Vagina (tissue), 2 donors: ENCODE measurements at regions not wholly inside any gene's neighbourhood (a gene's known extent, or its start where the extent isn't known, plus 50 kb on each side); places are given as distances from the start of the nearest gene placed in this dataset.
"Not testable (repeated sequence)": the region's sequence is repeated elsewhere in the genome, so short reads cannot be mapped to it uniquely, and the experiment has no call there.

Experiments
- DNase-seq, 2 donors: peaks; one replicate each; pipeline ENCODE4 v3.0.0-alpha.2; 2017; ENCODE audit errors: extremely low spot score in 2 of 2
- H3K27ac ChIP-seq: fragments of 200-600 bp; sonication (generic); one replicate; pipeline ENCODE4 v1.5.1; 2019
- H3K27me3 ChIP-seq: fragments of 200-600 bp; sonication (generic); one replicate; pipeline ENCODE4 v1.5.1; 2019
- H3K36me3 ChIP-seq, 2 donors: fragments of 200-600 bp; sonication (generic); one replicate each; pipeline ENCODE4 v1.5.1; 2017 to 2019
- H3K4me1 ChIP-seq: fragments of 200-600 bp; sonication (generic); one replicate; pipeline ENCODE4 v1.5.1; 2019
- H3K4me3 ChIP-seq, 2 donors: fragments of 200-600 bp; sonication (generic); 1 replicate in 1 of 2; 2 replicates in 1 of 2; pipeline ENCODE4 v1.5.1; 2016 to 2019
- H3K9me3 ChIP-seq: fragments of 200-600 bp; sonication (generic); one replicate; pipeline ENCODE4 v1.5.1; 2019
- CTCF ChIP-seq, 3 experiments: fragments of 450-650 bp in 2 of 3; fragments of 200-600 bp in 1 of 3; sonication (generic) in 1 of 3; IDR thresholded peaks; one replicate each; pipeline ENCODE4 v1.5.1; 2017 to 2019; ENCODE audit warnings: antibody characterized with exemption in 3 of 3, mild to moderate bottlenecking in 2 of 3, moderate library complexity in 2 of 3
- POLR2A ChIP-seq, 2 donors: fragments of 450-650 bp; IDR thresholded peaks; one replicate each; pipeline ENCODE4 v1.6.1; 2017; ENCODE audit warnings: antibody characterized with exemption in 2 of 2, mild to moderate bottlenecking in 2 of 2, moderate library complexity in 2 of 2
- POLR2AphosphoS5 ChIP-seq, 2 donors: sonication (generic); formaldehyde crosslinking; IDR thresholded peaks; one replicate each; pipeline ENCODE4 v1.9.0; 2017; ENCODE audit warnings: antibody characterized with exemption in 2 of 2, mild to moderate bottlenecking in 2 of 2, low read depth in 1 of 2; ENCODE audit not compliant: insufficient read depth in 1 of 2
- intact Hi-C: fragments of 100-400 bp; cut with DNase I; formaldehyde crosslinking; loops from one replicate; pipeline ENCODE4 v1.15.1; 2023

GRCh38 chr4:59412739-59413138, 1787.4 kb upstream of the ADGRL3 start:
- Histone ChIP-seq H3K4me3 (no peak overlapping the region), H3K27ac (no peak overlapping the region), H3K4me1 (no peaks in the 10 kb centered on the region), H3K27me3 (no peaks in the 10 kb centered on the region), H3K36me3 (no peaks in the 10 kb centered on the region), H3K9me3 (no peaks in the 10 kb centered on the region)
- intact Hi-C loops, result no loop called here
- TF ChIP-seq CTCF (IDR thresholded peaks at IDR 0.05) (no peak), POLR2A (IDR thresholded peaks at IDR 0.05) (no peak), POLR2AphosphoS5 (IDR thresholded peaks at IDR 0.05; ENCODE audit: insufficient read depth in 1 of 2, low read depth in 1 of 2) (no peak)
- DNase-seq, result no peak

GRCh38 chr4:59455751-59456150, 1744.4 kb upstream of the ADGRL3 start:
- Histone ChIP-seq H3K9me3 (no peaks in the 10 kb centered on the region), H3K4me3 (no peak overlapping the region), H3K36me3 (no peaks in the 10 kb centered on the region), H3K4me1 (no peaks in the 10 kb centered on the region), H3K27ac (no peak overlapping the region), H3K27me3 (no peaks in the 10 kb centered on the region)
- intact Hi-C loops, result no loop called here
- DNase-seq, result no peak
- TF ChIP-seq POLR2AphosphoS5 (IDR thresholded peaks at IDR 0.05; ENCODE audit: insufficient read depth in 1 of 2, low read depth in 1 of 2) (no peak), CTCF (IDR thresholded peaks at IDR 0.05) (no peak), POLR2A (IDR thresholded peaks at IDR 0.05) (no peak)

GRCh38 chr4:59457576-59457975, 1742.5 kb upstream of the ADGRL3 start:
- Histone ChIP-seq H3K27ac (no peak overlapping the region), H3K36me3 (no peaks in the 10 kb centered on the region), H3K27me3 (no peaks in the 10 kb centered on the region), H3K4me1 (no peaks in the 10 kb centered on the region), H3K4me3 (no peak overlapping the region), H3K9me3 (no peaks in the 10 kb centered on the region)
- intact Hi-C loops, result no loop called here
- TF ChIP-seq POLR2A (IDR thresholded peaks at IDR 0.05), result no peak
- TF ChIP-seq POLR2AphosphoS5 (IDR thresholded peaks at IDR 0.05; ENCODE audit: insufficient read depth in 1 of 2, low read depth in 1 of 2), result no peak
- no peak for DNase-seq

GRCh38 chr4:59484944-59485343, 1715.2 kb upstream of the ADGRL3 start:
- H3K36me3 ChIP-seq, result no peaks in the 10 kb centered on the region
- TF ChIP-seq CTCF (IDR thresholded peaks at IDR 0.05) (no peak), POLR2AphosphoS5 (IDR thresholded peaks at IDR 0.05; ENCODE audit: insufficient read depth in 1 of 2, low read depth in 1 of 2) (no peak), POLR2A (IDR thresholded peaks at IDR 0.05) (no peak)
- DNase-seq, result no peak
- H3K9me3 ChIP-seq, result peaks cover 6% of the 10 kb centered on the region
- no peak overlapping the region for H3K4me3 ChIP-seq
- H3K27ac ChIP-seq, result no peak overlapping the region
- H3K4me1 ChIP-seq, result no peaks in the 10 kb centered on the region
- intact Hi-C loops, result no loop called here
- H3K27me3 ChIP-seq, result no peaks in the 10 kb centered on the region

GRCh38 chr4:59500103-59500502, 1700.0 kb upstream of the ADGRL3 start:
- DNase-seq, result no peak
- H3K4me3 ChIP-seq, result no peak overlapping the region
- no peaks in the 10 kb centered on the region for H3K27me3 ChIP-seq
- intact Hi-C loops, result no loop called here
- no peaks in the 10 kb centered on the region for H3K4me1 ChIP-seq
- H3K27ac ChIP-seq, result no peak overlapping the region
- TF ChIP-seq POLR2A (IDR thresholded peaks at IDR 0.05), result no peak
- no peaks in the 10 kb centered on the region for H3K36me3 ChIP-seq
- no peaks in the 10 kb centered on the region for H3K9me3 ChIP-seq

- intact Hi-C loops, result no loop called here
- TF ChIP-seq CTCF (IDR thresholded peaks at IDR 0.05), result no peak
- TF ChIP-seq POLR2AphosphoS5 (IDR thresholded peaks at IDR 0.05; ENCODE audit: insufficient read depth in 1 of 2, low read depth in 1 of 2), result no peak
- TF ChIP-seq POLR2A (IDR thresholded peaks at IDR 0.05), result no peak
- no peaks in the 10 kb centered on the region for H3K9me3 ChIP-seq
Measured at GRCh38 chr4:59503731-59504130, 1696.4 kb upstream of the ADGRL3 start.

GRCh38 chr4:59511809-59512208, 1688.3 kb upstream of the ADGRL3 start:
- H3K4me3 ChIP-seq, intact Hi-C loops, H3K4me1 ChIP-seq, H3K27ac ChIP-seq, DNase-seq, H3K36me3 ChIP-seq, H3K27me3 ChIP-seq, H3K9me3 ChIP-seq: not testable (repeated sequence)

More at GRCh38 chr4:59503731-59504130, 1696.4 kb upstream of the ADGRL3 start:
- DNase-seq, result no peak
- Histone ChIP-seq H3K36me3 (no peaks in the 10 kb centered on the region), H3K4me3 (no peak overlapping the region), H3K27me3 (no peaks in the 10 kb centered on the region), H3K27ac (no peak overlapping the region), H3K4me1 (no peaks in the 10 kb centered on the region)
